Breast epithelium (tissue), 3 donors: ENCODE measurements at regions not wholly inside any gene's neighbourhood (a gene's known extent, or its start where the extent isn't known, plus 50 kb on each side); places are given as distances from the start of the nearest gene placed in this dataset.

ENCODE experiments used
- CTCF ChIP-seq, 3 donors: fragments of 450-650 bp; IDR thresholded peaks; one replicate each; pipeline ENCODE4 v1.5.1; 2016 to 2017; ENCODE audit warnings: antibody characterized with exemption in 3 of 3, mild to moderate bottlenecking in 3 of 3, moderate library complexity in 3 of 3
- POLR2A ChIP-seq: fragments of 450-650 bp; IDR thresholded peaks from one replicate; pipeline ENCODE4 v1.6.1; 2016; ENCODE audit warnings: antibody characterized with exemption, mild to moderate bottlenecking, moderate library complexity

- TF ChIP-seq POLR2A: no peak
- TF ChIP-seq CTCF (IDR thresholded peaks at IDR 0.05): no peak
These were observed 317.6 kb downstream of the CBLN1 start for GRCh38 chr16:48963901-48964615.
